GM13977 (cell line): ENCODE measurements at regions not wholly inside any gene's neighbourhood (a gene's known extent, or its start where the extent isn't known, plus 50 kb on each side); places are given as distances from the start of the nearest gene placed in this dataset.

Experiments
- DNase-seq: peaks from one replicate; pipeline ENCODE4 v3.0.0; 2012; ENCODE audit warnings: low spot score
- CTCF ChIP-seq: IDR thresholded peaks from 2 replicates; pipeline ENCODE4 v1.5.1; 2012; ENCODE audit warnings: mild to moderate bottlenecking, control low read depth; ENCODE audit not compliant: insufficient read depth; ENCODE audit errors: extremely low read depth, missing control alignments
- in situ Hi-C: fragments of 300-500 bp; cut with MboI; formaldehyde crosslinking; loops from one replicate; pipeline ENCODE4 v1.12.0; 2022; ENCODE audit warnings: low sequenced_read_pairs, low pct_unique_long_range_greater_than_20kb, mixed read lengths, inconsistent platforms; ENCODE audit not compliant: unreplicated experiment

GRCh38 chr1:34332996-34333395, 156.3 kb downstream of the C1orf94 start:
- no peak for TF ChIP-seq CTCF
- no peak for DNase-seq
- in situ Hi-C loops, result no loop called here

GRCh38 chr1:34338871-34339270, 162.2 kb downstream of the C1orf94 start:
- DNase-seq, result no peak
- no peak for TF ChIP-seq CTCF
- in situ Hi-C loops, result no loop called here

GRCh38 chr1:34341896-34342295, 165.2 kb downstream of the C1orf94 start:
- in situ Hi-C loops, result no loop called here
- no peak for DNase-seq
- TF ChIP-seq CTCF, result no peak

GRCh38 chr1:34342334-34342733, 165.6 kb downstream of the C1orf94 start:
- in situ Hi-C loops, result no loop called here
- TF ChIP-seq CTCF, result peak; percentile 9
- DNase-seq, result no peak

- DNase-seq, result no peak
- in situ Hi-C loops, result no loop called here
- TF ChIP-seq CTCF, result no peak
Measured at GRCh38 chr1:34346128-34346527, 169.4 kb downstream of the C1orf94 start.

- in situ Hi-C loops, result no loop called here
- no peak for DNase-seq
- TF ChIP-seq CTCF, result no peak
Measured at GRCh38 chr1:34353409-34353808, 176.7 kb downstream of the C1orf94 start.

GRCh38 chr1:34354367-34354766, 177.7 kb downstream of the C1orf94 start:
- in situ Hi-C loops, result no loop called here
- TF ChIP-seq CTCF, result no peak
- no peak for DNase-seq
